HL-60 (cell line): ENCODE measurements at regions not wholly inside any gene's neighbourhood (a gene's known extent, or its start where the extent isn't known, plus 50 kb on each side); places are given as distances from the start of the nearest gene placed in this dataset.

ENCODE experiments used
- POLR2AphosphoS5 ChIP-seq: IDR thresholded peaks from 2 replicates; pipeline ENCODE4 v1.6.1; 2012; ENCODE audit warnings: low read depth
- TF ChIP-seq, protein P1 (sequence below): IDR thresholded peaks from 2 replicates; pipeline ENCODE4 v1.6.1; 2012; ENCODE audit warnings: low read depth; ENCODE audit not compliant: insufficient replicate concordance
- TF ChIP-seq, protein P2 (sequence below): IDR thresholded peaks from one replicate; pipeline ENCODE4 v1.5.1; 2011; ENCODE audit warnings: low read length, control low read depth, inconsistent platforms; ENCODE audit not compliant: insufficient read depth

DNA sequence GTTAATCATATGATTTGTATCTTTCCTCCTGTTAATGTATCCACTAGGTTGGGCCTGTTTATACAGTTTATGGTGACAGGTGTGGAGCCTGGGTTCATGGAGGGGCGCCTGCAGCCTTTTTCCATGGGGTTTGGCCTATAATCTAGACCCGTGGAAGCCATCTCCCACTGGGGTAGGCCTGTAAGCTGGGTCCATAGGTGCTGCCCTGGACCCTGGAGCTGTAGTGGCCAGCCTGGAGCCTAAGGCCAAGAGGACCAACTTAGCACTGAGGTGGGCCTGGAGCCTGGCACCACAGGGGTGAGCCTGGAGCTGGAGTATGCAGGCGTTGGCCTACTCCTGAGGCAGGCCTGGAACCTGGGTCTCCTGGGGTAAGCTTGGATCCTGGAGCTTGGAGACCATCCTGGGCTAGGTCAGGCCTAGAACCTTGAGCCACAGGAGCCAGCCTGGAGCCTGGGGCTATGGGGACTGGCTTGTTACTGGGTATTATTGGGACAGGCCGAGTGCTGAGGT, 249.4 kb upstream of the HTR2C start:
- TF ChIP-seq, protein P1, sequence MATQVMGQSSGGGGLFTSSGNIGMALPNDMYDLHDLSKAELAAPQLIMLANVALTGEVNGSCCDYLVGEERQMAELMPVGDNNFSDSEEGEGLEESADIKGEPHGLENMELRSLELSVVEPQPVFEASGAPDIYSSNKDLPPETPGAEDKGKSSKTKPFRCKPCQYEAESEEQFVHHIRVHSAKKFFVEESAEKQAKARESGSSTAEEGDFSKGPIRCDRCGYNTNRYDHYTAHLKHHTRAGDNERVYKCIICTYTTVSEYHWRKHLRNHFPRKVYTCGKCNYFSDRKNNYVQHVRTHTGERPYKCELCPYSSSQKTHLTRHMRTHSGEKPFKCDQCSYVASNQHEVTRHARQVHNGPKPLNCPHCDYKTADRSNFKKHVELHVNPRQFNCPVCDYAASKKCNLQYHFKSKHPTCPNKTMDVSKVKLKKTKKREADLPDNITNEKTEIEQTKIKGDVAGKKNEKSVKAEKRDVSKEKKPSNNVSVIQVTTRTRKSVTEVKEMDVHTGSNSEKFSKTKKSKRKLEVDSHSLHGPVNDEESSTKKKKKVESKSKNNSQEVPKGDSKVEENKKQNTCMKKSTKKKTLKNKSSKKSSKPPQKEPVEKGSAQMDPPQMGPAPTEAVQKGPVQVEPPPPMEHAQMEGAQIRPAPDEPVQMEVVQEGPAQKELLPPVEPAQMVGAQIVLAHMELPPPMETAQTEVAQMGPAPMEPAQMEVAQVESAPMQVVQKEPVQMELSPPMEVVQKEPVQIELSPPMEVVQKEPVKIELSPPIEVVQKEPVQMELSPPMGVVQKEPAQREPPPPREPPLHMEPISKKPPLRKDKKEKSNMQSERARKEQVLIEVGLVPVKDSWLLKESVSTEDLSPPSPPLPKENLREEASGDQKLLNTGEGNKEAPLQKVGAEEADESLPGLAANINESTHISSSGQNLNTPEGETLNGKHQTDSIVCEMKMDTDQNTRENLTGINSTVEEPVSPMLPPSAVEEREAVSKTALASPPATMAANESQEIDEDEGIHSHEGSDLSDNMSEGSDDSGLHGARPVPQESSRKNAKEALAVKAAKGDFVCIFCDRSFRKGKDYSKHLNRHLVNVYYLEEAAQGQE: no peak
- TF ChIP-seq, protein P2, sequence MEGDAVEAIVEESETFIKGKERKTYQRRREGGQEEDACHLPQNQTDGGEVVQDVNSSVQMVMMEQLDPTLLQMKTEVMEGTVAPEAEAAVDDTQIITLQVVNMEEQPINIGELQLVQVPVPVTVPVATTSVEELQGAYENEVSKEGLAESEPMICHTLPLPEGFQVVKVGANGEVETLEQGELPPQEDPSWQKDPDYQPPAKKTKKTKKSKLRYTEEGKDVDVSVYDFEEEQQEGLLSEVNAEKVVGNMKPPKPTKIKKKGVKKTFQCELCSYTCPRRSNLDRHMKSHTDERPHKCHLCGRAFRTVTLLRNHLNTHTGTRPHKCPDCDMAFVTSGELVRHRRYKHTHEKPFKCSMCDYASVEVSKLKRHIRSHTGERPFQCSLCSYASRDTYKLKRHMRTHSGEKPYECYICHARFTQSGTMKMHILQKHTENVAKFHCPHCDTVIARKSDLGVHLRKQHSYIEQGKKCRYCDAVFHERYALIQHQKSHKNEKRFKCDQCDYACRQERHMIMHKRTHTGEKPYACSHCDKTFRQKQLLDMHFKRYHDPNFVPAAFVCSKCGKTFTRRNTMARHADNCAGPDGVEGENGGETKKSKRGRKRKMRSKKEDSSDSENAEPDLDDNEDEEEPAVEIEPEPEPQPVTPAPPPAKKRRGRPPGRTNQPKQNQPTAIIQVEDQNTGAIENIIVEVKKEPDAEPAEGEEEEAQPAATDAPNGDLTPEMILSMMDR: no peak
- no peak for TF ChIP-seq POLR2AphosphoS5
